HG03558 (cell line): ENCODE measurements at regions not wholly inside any gene's neighbourhood (a gene's known extent, or its start where the extent isn't known, plus 50 kb on each side); places are given as distances from the start of the nearest gene placed in this dataset.
"Not testable (repeated sequence)": the region's sequence is repeated elsewhere in the genome, so short reads cannot be mapped to it uniquely, and the experiment has no call there.

Experiments used
- ATAC-seq: cut with Tn5 transposase; IDR thresholded peaks from one replicate; pipeline ENCODE4 v1.9.1; 2021; ENCODE audit warnings: moderate number of reproducible peaks; ENCODE audit not compliant: unreplicated experiment; ENCODE audit errors: extremely low read depth

- ATAC-seq, result no peak
Measured at GRCh38 chr14:28820677-28821076, 54.1 kb downstream of the FOXG1 start.

DNA sequence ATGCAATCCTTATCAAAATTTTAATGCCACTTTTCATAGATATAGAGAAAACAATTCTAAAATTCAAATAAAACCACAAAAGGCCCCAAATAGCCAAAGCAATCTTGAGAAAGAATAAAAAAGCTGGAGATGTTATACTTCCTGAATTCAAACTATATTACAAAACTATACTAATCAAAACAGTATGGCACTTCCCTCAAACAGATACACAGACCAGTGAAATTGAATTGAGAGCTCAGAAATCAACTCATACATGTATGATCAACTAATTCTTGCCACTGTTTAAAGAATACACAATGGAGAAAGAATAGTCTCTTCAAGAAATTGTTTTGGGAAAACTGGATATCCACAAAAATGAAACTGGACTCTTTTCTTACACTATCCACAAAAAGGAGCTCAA, 55.4 kb downstream of the FOXG1 start:
- no peak for ATAC-seq

GRCh38 chr14:28823245-28823644, 56.7 kb downstream of the FOXG1 start:
- no peak for ATAC-seq

DNA sequence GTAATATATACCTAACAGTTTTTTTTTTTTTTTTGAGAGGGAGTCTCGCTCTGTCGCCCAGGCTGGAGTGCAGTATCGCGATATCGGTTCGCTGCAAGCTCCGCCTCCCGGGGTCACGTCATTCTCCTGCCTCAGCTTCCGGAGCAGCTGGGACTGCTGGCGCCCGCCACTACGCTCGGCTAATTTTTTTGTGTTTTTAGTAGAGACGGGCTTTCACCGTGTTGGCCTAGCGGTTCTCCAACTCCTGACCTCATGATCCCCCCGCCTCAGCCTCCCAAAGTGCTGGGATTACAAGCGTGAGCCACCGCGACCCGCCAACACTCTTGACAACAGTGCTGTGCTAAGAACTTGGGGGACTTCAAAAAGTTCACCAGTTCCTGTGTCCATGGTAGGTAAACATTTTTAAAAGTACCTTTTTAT, 63.5 kb downstream of the FOXG1 start:
- ATAC-seq, result no peak

- ATAC-seq, result peak; percentile 96
Measured at GRCh38 chr14:28831126-28831525, 64.5 kb downstream of the FOXG1 start.

DNA sequence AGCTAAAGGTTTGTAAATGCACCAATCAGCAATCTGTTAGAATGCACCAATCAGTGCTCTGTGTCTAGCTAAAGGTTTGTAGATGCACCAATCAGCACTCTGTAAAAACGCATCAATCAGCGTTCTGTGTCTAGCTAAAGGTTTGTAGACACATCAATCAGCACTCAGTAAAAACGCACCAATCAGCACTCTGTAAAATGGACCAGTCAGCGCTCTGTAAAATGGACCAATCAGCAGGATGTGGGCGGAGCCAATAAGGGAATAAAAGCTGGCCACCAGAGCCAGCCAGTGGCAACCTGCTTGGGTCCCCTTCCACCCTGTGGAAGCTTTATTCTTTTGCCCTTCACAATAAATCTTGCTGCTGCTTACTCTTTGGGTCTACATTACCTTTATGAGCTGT, 76.0 kb downstream of the FOXG1 start:
- ATAC-seq, result not testable (repeated sequence)

- no peak for ATAC-seq
Measured at GRCh38 chr14:28867571-28867970, 101.0 kb downstream of the FOXG1 start.

DNA sequence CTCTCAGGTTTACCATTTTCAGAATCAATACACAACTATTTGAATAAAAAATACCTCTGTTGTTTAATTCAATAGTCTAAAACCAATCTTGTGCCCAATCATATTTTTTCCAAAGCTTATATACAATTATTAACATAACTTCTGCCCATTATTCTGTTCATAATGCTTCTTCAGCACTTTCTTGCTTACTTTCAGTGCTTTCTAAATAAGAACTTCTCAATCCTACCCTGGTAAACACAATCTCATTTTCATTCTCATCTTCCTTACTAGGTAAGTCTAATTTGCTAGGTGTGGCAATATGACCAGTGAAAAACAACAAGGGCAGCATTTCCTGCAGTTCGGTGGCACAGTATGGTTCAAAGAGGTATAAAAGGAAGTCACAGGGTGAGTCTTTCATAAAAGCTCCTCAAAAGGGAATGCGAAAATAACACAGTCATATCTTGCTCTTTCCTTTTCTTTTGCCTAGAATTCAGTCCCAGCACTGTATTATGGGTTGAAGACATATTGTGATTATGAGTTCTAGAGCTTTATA, 103.5 kb downstream of the FOXG1 start:
- ATAC-seq, result no peak

- ATAC-seq, result no peak
Measured at GRCh38 chr14:28875934-28876571, 109.5 kb downstream of the FOXG1 start.

DNA sequence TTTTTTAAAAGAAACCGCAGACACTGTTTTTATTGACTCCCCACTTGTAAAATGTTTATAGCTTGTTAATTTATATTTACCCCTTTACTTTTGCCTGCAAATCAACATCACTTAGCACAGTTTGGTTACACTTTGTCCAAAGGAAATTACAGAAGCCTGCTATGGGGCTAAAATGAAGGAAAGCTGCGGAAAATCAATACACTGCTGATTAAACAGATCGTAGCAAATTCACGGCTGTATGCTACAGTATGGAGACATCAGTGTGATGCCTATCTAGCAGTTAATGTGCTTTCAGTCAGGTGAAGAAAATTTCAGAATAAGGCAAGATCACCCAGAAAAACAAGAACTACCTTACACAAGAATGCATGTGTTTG, 110.0 kb downstream of the FOXG1 start:
- no peak for ATAC-seq

- no peak for ATAC-seq
Measured at GRCh38 chr14:28877923-28878322, 111.3 kb downstream of the FOXG1 start.

- no peak for ATAC-seq
Measured at GRCh38 chr14:28879573-28879996, 113.0 kb downstream of the FOXG1 start.

DNA sequence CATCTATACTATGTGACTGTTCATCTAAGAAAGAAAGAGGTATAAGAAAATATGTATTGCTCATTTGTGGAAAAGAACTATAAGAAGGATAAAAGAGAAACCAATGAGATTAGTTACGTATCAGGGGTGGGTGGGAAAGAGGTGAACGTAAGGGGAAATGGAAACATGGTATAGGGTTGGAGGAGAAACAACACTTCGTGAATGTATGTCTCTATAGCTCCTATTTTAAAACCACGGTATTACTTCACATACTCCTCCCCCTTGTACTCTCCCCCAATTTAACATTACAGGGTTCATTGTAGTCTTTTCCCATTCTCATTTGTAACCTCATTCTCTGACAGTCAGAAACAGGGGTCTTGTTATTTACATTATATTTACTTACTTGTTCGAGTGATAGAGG, 120.4 kb downstream of the FOXG1 start:
- ATAC-seq, result no peak

GRCh38 chr14:28895389-28895788, 128.8 kb downstream of the FOXG1 start:
- no peak for ATAC-seq

DNA sequence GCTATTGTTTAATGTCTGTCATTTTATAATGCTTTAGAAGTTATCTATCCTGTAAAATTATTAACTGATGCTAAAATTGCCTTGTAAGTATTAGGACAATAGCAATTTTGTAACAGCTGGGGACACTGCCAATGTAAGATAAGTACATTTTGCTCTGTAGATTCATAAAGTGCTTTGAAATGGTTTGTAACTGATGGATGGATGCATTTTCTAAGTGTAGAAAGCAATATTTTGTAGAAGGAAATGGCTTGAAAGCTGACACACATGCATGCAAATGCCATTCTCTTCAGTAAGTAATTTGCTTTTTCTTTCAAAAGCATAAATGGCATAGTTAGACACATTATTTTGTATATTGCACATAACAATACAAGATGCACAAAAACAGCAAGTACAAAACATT, 129.8 kb downstream of the FOXG1 start:
- no peak for ATAC-seq

DNA sequence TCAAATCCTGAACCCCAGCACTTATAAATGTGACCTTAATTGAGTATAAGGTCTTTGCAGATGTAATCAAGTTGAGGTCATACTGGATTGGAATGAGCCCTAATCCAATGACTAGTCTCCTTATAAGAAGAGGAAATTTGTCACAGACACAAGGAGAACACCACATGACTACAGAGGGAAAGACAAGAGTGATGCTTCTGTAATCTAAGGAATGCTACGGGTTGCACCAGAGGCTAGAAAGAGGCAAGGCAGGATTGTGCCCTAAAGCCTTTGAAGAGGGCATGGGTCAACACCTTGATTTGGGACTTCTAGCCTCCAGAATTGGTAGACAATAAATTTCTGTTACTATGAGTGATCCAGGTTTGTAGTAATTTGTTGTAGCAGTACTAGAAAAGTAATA, 135.0 kb downstream of the FOXG1 start:
- ATAC-seq, result no peak

- no peak for ATAC-seq
Measured at GRCh38 chr14:28902930-28903329, 136.3 kb downstream of the FOXG1 start.

- ATAC-seq, result no peak
Measured at GRCh38 chr14:28911521-28911920, 144.9 kb downstream of the FOXG1 start.

DNA sequence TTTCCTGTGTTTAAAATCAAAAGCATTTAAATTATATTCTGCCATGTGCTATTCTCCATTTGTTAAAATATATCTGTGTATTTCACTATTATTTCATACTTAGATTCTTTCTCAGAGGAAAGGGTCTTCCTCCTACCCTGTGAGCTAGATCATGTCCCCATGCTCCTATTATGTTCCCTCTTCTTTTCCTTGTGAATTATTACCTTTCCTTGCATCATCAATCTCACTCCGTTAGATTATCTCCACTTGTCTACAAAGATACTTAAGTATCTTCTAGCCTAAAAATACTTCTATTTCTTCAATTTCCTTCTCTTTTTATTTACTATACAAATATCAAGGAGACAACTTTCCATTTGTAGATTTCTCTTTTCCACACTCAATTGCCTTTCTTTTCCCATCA, 146.5 kb downstream of the FOXG1 start:
- no peak for ATAC-seq

DNA sequence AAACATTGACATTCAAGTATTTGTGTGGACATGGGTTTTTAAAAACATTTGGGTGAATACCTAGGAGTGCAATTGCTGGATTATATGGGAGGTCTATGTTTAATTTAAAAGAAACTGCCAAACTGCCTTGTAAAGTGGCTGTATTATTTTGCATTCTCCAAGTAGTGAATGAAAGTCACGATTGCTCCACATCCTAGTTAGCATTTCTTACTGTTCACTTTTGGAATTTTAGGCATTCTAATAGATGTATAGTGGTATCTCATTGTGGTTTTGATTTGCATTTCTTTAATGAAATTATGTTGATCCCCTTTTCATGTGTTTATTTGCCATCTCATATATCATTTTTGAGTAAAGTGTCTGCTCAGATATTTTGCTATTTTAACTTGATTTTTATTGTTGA, 159.5 kb downstream of the FOXG1 start:
- no peak for ATAC-seq

DNA sequence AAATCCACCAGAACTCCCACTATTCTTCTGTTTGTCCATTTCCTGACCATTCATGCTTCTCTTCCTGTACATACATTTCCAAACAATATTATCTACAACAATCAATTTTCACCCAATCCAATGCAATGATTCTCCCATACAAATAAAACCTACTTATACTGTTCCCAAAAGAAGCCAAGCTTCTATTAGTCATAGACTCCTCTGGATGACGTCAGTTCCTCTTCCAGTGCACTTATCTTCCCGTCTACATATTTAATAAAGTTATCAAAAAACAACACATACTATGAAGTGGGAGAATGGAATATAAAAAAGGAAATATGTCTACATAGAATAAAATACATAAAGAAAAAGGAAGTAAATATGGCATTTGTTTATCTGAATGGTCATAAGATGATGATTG, 165.4 kb downstream of the FOXG1 start:
- no peak for ATAC-seq

GRCh38 chr14:28936601-28937000, 170.0 kb downstream of the FOXG1 start:
- no peak for ATAC-seq
